Activated CD4-positive, alpha-beta T cell treated with anti-CD3 and anti-CD28 coated beads, Interleukin-2, amount 10 ng/mL, durations not matched to agents 7 days and 5 days (primary cell): ENCODE measurements at regions not wholly inside any gene's neighbourhood (a gene's known extent, or its start where the extent isn't known, plus 50 kb on each side); places are given as distances from the start of the nearest gene placed in this dataset.
"Not testable (repeated sequence)": the region's sequence is repeated elsewhere in the genome, so short reads cannot be mapped to it uniquely, and the experiment has no call there.

ENCODE experiments used
- CTCF ChIA-PET: fragments of 350-600 bp; sonication (Branson Sonifier 250); formaldehyde crosslinking; loops from one replicate; lab custom pipeline; 2021; ENCODE audit warnings: antibody characterized with exemption; lab: Charles Lee
- POLR2A ChIA-PET: fragments of 350-600 bp; sonication (Branson Sonifier 250); formaldehyde crosslinking; loops from one replicate; lab custom pipeline; 2021; ENCODE audit warnings: antibody characterized with exemption; lab: Charles Lee
- DNase-seq: peaks from one replicate; pipeline ENCODE4 v3.0.0-alpha.2; 2020
- H3K27ac Mint-ChIP-seq: one replicate; pipeline ENCODE4 v1.8.0; 2021; ENCODE audit warnings: mild to moderate bottlenecking, moderate library complexity, mixed read lengths
- H3K27me3 Mint-ChIP-seq: one replicate; pipeline ENCODE4 v1.8.0; 2021; ENCODE audit warnings: mixed read lengths
- H3K36me3 Mint-ChIP-seq: one replicate; pipeline ENCODE4 v1.8.0; 2021; ENCODE audit warnings: low read depth, mixed read lengths
- H3K4me1 Mint-ChIP-seq: one replicate; pipeline ENCODE4 v1.8.0; 2021; ENCODE audit warnings: mixed read lengths
- H3K4me3 Mint-ChIP-seq: one replicate; pipeline ENCODE4 v1.8.0; 2021; ENCODE audit warnings: mild to moderate bottlenecking, moderate library complexity, mixed read lengths
- H3K9me3 Mint-ChIP-seq: one replicate; pipeline ENCODE4 v1.8.0; 2021; ENCODE audit warnings: mixed read lengths

DNA sequence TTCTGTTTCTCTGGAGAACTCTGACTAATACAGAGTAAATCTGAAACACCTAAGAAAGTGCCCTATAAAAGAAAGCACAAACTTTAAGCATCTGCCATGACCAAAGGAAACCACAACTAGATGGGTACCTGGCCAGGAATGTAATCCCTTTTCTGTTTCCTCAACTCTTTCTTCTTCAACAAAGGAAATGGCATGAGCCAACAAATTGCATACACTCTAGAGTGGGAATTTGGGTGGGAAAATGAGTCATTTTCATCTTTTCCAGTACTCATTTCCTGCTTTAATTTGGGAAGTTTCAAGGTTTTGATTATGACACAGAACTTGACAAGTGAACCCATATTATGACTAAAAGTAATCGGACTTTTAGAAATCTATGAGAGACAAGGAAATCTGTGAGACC is 349.2 kb upstream of the RORB start:
- H3K27ac Mint-ChIP-seq: no peak overlapping the region
- CTCF ChIA-PET: no interaction called here
- POLR2A ChIA-PET: no interaction called here
- H3K4me1 Mint-ChIP-seq: no peaks in the 10 kb centered on the region
- DNase-seq: no peak
- H3K9me3 Mint-ChIP-seq: no peaks in the 10 kb centered on the region
- no peak overlapping the region for H3K4me3 Mint-ChIP-seq
- H3K27me3 Mint-ChIP-seq: no peaks in the 10 kb centered on the region
- H3K36me3 Mint-ChIP-seq: no peaks in the 10 kb centered on the region

- Mint-ChIP-seq H3K4me3 (no peak overlapping the region), H3K27ac (no peak overlapping the region), H3K36me3 (no peaks in the 10 kb centered on the region), H3K9me3 (peaks cover 4% of the 10 kb centered on the region), H3K4me1 (no peaks in the 10 kb centered on the region), H3K27me3 (no peaks in the 10 kb centered on the region)
- CTCF ChIA-PET: no interaction called here
- POLR2A ChIA-PET: no interaction called here
- DNase-seq: no peak
These were observed 324.3 kb upstream of the RORB start for GRCh38 chr9:74172874-74173273.

- CTCF ChIA-PET: no interaction called here
- H3K4me1 Mint-ChIP-seq: no peaks in the 10 kb centered on the region
These were observed 323.9 kb upstream of the RORB start for GRCh38 chr9:74173284-74173683.

GRCh38 chr9:74197771-74198170 is 299.4 kb upstream of the RORB start:
- H3K4me3 Mint-ChIP-seq, H3K4me1 Mint-ChIP-seq, H3K27me3 Mint-ChIP-seq, H3K36me3 Mint-ChIP-seq, DNase-seq, H3K27ac Mint-ChIP-seq, CTCF ChIA-PET, POLR2A ChIA-PET: not testable (repeated sequence)
- H3K9me3 Mint-ChIP-seq: peaks cover 13% of the 10 kb centered on the region

More at GRCh38 chr9:74173284-74173683, 323.9 kb upstream of the RORB start:
- H3K27ac Mint-ChIP-seq: no peak overlapping the region
- no peaks in the 10 kb centered on the region for H3K27me3 Mint-ChIP-seq
- POLR2A ChIA-PET: no interaction called here
- H3K9me3 Mint-ChIP-seq: peaks cover 4% of the 10 kb centered on the region
- no peak for DNase-seq
- H3K4me3 Mint-ChIP-seq: no peak overlapping the region
- no peaks in the 10 kb centered on the region for H3K36me3 Mint-ChIP-seq

DNA sequence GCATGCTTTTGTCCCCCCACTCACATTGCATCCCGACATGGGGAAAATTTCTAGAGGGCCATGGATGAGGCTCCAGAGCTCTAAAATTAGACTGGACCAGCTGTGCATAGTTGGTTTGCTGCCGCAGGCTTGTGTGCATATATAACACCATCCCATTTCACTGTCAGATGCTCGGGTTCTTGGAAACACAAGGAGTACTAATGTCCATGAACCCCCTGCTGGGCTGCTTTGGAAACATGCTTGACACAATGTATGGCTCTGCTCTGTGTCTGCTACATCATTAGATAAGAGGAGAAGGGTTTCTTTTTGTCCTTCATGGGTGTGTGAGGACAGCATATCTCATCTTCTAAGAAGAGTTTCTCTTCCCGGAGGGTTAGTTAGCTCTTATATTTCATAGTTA is 292.1 kb upstream of the RORB start:
- H3K27ac Mint-ChIP-seq: no peak overlapping the region
- no peak for DNase-seq
- no peaks in the 10 kb centered on the region for H3K36me3 Mint-ChIP-seq
- H3K9me3 Mint-ChIP-seq: no peaks in the 10 kb centered on the region
- POLR2A ChIA-PET: no interaction called here
- H3K4me3 Mint-ChIP-seq: no peak overlapping the region
- H3K4me1 Mint-ChIP-seq: no peaks in the 10 kb centered on the region
- CTCF ChIA-PET: no interaction called here
- H3K27me3 Mint-ChIP-seq: no peaks in the 10 kb centered on the region

DNA sequence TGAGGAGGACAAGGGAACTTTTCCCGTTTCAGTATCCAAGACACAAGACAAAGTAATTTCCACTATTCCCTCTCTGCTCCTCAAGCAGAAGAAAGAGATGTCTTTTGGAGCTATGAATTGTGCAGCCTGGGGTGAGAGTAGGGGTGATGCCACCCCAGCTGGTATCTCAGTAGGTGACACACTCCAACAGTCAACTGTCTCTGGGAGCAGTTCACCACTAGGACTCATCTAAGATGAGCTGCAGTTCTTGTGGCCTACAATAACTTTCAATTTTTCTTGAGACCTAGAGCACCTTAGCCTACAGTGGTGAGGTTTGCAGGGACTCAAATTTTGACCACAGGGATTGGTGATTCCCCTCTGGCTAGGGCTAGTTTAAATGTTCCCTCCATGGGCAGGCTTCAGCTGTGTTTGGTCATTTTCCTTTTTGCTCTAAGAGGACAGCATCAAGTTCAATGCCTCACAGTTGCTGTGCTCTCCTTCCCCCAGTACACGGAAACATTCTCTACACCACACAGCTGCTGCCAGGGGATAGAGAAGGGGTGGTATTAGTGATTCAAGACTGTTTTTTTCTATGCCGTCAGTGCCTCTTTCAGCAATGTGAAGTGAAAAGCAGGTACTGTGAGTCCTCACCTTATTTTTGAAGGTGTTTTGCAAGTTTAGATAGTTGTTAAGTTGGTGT is 278.6 kb upstream of the RORB start:
- H3K4me1 Mint-ChIP-seq: no peaks in the 10 kb centered on the region
- no peak overlapping the region for H3K4me3 Mint-ChIP-seq
- ChIA-PET CTCF (no interaction called here), POLR2A (no interaction called here)
- no peaks in the 10 kb centered on the region for H3K36me3 Mint-ChIP-seq
- H3K27ac Mint-ChIP-seq: no peak overlapping the region
- no peak for DNase-seq
- no peaks in the 10 kb centered on the region for H3K27me3 Mint-ChIP-seq
- H3K9me3 Mint-ChIP-seq: no peaks in the 10 kb centered on the region

GRCh38 chr9:74220327-74220726 is 276.8 kb upstream of the RORB start:
- no peaks in the 10 kb centered on the region for H3K4me1 Mint-ChIP-seq
- H3K27me3 Mint-ChIP-seq: no peaks in the 10 kb centered on the region
- no peak for DNase-seq
- no peak overlapping the region for H3K4me3 Mint-ChIP-seq
- CTCF ChIA-PET: interaction anchor here (1.0 kb wide), 1 partner anchor 25 kb away, joined by 3 read pairs; no protein-coding TSS in a partner anchor
- H3K36me3 Mint-ChIP-seq: no peaks in the 10 kb centered on the region
- no peaks in the 10 kb centered on the region for H3K9me3 Mint-ChIP-seq
- POLR2A ChIA-PET: no interaction called here
- no peak overlapping the region for H3K27ac Mint-ChIP-seq

- no peak for DNase-seq
- Mint-ChIP-seq H3K27me3 (no peaks in the 10 kb centered on the region), H3K36me3 (no peaks in the 10 kb centered on the region), H3K4me1 (no peaks in the 10 kb centered on the region), H3K9me3 (peaks cover 12% of the 10 kb centered on the region), H3K27ac (no peak overlapping the region), H3K4me3 (no peak overlapping the region)
- CTCF ChIA-PET: no interaction called here
- POLR2A ChIA-PET: no interaction called here
These were observed 260.3 kb upstream of the RORB start for GRCh38 chr9:74236857-74237256.

DNA sequence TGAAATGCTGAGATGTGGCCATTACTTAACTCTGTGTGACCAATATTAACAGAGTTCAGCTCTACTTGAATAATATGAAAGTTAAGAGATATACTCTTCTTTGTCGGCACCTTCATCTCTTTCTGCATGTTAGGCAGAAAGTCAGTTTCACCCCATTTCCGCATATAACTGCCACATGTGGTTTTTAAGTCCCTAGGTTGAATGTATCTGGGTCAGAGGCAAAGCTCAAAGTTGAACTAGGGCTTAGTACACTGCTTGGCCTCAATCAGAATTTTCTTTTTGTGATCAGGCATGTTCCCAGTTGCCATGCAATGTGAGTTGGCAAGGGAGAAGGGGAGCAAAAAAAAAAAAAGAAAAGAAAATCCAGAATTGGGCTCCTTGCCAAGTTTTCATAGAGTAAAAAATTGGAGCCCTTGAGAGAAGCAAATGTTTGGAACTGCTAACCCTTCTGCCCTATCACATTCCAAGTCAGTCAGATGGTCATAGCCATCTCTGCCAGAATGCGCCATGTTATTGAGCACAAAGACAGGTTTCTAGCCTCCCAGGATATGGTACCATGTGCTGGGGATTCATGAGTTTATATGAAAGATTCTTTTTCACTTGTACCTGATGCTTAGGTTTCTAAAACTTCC is 251.2 kb upstream of the RORB start:
- DNase-seq: no peak
- Mint-ChIP-seq H3K27me3 (no peaks in the 10 kb centered on the region), H3K4me1 (no peaks in the 10 kb centered on the region), H3K27ac (no peak overlapping the region), H3K9me3 (peaks cover 5% of the 10 kb centered on the region), H3K36me3 (no peaks in the 10 kb centered on the region), H3K4me3 (no peak overlapping the region)
- CTCF ChIA-PET: no interaction called here
- POLR2A ChIA-PET: no interaction called here

GRCh38 chr9:74255489-74255984 is 241.6 kb upstream of the RORB start:
- no peak for DNase-seq
- Mint-ChIP-seq H3K4me3 (no peak overlapping the region), H3K36me3 (no peaks in the 10 kb centered on the region), H3K9me3 (no peaks in the 10 kb centered on the region), H3K27me3 (no peaks in the 10 kb centered on the region), H3K27ac (no peak overlapping the region), H3K4me1 (no peaks in the 10 kb centered on the region)
- POLR2A ChIA-PET: no interaction called here
- CTCF ChIA-PET: no interaction called here

- Mint-ChIP-seq H3K4me1 (no peaks in the 10 kb centered on the region), H3K27ac (no peak overlapping the region), H3K9me3 (no peaks in the 10 kb centered on the region), H3K27me3 (no peaks in the 10 kb centered on the region), H3K36me3 (no peaks in the 10 kb centered on the region), H3K4me3 (no peak overlapping the region)
- DNase-seq: no peak
- POLR2A ChIA-PET: no interaction called here
- CTCF ChIA-PET: no interaction called here
These were observed 221.1 kb upstream of the RORB start for GRCh38 chr9:74275872-74276508.

DNA sequence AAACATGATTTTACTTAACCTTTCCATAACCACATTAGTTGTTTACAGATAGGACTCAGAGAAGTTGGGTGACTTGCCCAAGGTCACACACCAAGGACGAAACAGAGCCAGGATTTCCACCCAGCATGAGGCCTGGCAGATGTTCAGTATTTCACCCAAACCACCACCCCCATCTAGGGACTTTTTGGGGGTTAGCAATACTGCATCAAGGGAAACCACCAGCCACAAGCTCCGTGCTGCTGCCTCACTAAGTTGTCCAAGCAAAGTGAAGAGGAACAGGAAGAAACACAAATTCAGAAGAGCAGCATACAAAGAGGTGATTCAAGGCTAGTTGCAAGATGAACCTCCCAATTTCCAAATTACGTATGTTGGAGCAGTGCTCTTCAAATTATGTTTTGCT is 219.6 kb upstream of the RORB start:
- H3K4me1 Mint-ChIP-seq: no peaks in the 10 kb centered on the region
- CTCF ChIA-PET: no interaction called here
- no peaks in the 10 kb centered on the region for H3K36me3 Mint-ChIP-seq
- H3K4me3 Mint-ChIP-seq: no peak overlapping the region
- H3K27ac Mint-ChIP-seq: no peak overlapping the region
- POLR2A ChIA-PET: no interaction called here
- H3K27me3 Mint-ChIP-seq: no peaks in the 10 kb centered on the region
- no peak for DNase-seq
- no peaks in the 10 kb centered on the region for H3K9me3 Mint-ChIP-seq

DNA sequence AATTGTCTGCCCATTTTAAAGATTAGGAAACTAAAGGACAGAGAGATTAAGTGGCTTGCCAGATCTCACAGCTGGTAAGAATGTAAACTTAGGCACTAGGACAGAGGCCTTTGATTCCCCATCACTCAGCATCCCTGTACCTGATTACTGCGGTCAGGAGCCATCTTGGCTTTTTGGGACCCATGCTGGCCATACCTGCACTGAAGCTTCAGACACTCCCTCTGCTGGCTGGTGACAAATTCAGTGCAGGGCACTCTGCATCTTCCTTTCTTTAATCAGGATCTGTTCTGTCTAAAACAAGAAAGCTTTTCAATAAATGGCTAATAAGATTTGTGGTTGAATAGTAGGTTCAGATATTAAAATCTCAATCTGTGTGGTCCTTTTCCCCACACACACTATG is 215.5 kb upstream of the RORB start:
- H3K9me3 Mint-ChIP-seq: no peaks in the 10 kb centered on the region
- no peak for DNase-seq
- H3K36me3 Mint-ChIP-seq: no peaks in the 10 kb centered on the region
- POLR2A ChIA-PET: no interaction called here
- no peak overlapping the region for H3K27ac Mint-ChIP-seq
- H3K4me1 Mint-ChIP-seq: no peaks in the 10 kb centered on the region
- no peak overlapping the region for H3K4me3 Mint-ChIP-seq
- CTCF ChIA-PET: interaction anchor here (0.6 kb wide), 1 partner anchor 77 kb away, joined by 5 read pairs; no protein-coding TSS in a partner anchor
- H3K27me3 Mint-ChIP-seq: no peaks in the 10 kb centered on the region
